Mucosa of descending colon (tissue), 3 donors: ENCODE measurements at regions not wholly inside any gene's neighbourhood (a gene's known extent, or its start where the extent isn't known, plus 50 kb on each side); places are given as distances from the start of the nearest gene placed in this dataset.

Experiments used
- ATAC-seq: fragments of 200-7000 bp; cut with Tn5 transposase; one replicate; pipeline ENCODE4 v1.9.1; 2020; ENCODE audit warnings: mild to moderate bottlenecking, moderate library complexity
- DNase-seq, 3 donors: peaks; one replicate each; pipeline ENCODE4 v3.0.0-alpha.2; 2020
- H3K36me3 ChIP-seq: fragments of 200-600 bp; one replicate; pipeline ENCODE4 v1.8.0; 2021; ENCODE audit warnings: low read depth, mild to moderate bottlenecking
- H3K4me1 ChIP-seq: fragments of 200-600 bp; one replicate; pipeline ENCODE4 v1.8.0; 2021; ENCODE audit warnings: low read depth, mild to moderate bottlenecking
- H3K4me3 ChIP-seq: fragments of 200-600 bp; one replicate; pipeline ENCODE4 v1.8.0; 2021; ENCODE audit warnings: mild to moderate bottlenecking
- H3K9me3 ChIP-seq: fragments of 200-600 bp; one replicate; pipeline ENCODE4 v1.8.0; 2021; ENCODE audit warnings: mild to moderate bottlenecking
- CTCF ChIP-seq: fragments of 200-600 bp; IDR thresholded peaks from one replicate; pipeline ENCODE4 v1.8.0; 2022; ENCODE audit warnings: antibody characterized with exemption, mild to moderate bottlenecking
- intact Hi-C, 2 donors: fragments of 100-400 bp; cut with DNase I in 1 of 2; cut with micrococcal nuclease in 1 of 2; formaldehyde crosslinking; loops; one replicate each; pipeline versions ENCODE4 v1.11.0 to v1.11.1; 2022; cut with DNase I, micrococcal nuclease
- donor health status: DM: no; HTN: no; CAD: no; lungs with moderate emphysema.
- donor health status: DM: no; HTN: no; CAD: no.
- donor health status: DM: no; HTN: yes; CAD: no.

DNA sequence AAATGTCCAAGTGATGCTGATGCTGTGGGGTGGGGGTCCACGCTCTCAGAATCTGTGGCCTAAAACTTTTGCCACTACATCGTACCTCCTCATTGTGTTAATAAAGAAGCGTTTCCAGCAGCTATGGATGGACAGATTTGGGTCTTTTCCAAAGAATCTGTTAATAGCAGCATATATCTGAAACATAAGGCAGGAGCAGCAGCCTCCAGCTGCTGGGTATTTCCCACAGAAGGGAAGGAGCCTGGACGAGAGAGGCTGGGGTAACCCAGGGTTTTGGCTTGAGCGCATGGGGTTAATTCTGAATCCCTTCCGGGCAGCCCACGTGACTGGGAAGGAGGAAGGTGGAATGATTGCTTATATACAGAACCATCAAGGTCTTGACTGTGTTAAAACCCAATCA is 332.4 kb downstream of the BCOR start:
- peaks cover under 1% of the 10 kb centered on the region for H3K4me1 ChIP-seq
- TF ChIP-seq CTCF: no peak
- DNase-seq (no peak), ATAC-seq (no peak)
- intact Hi-C loops: no loop called here
- H3K9me3 ChIP-seq: no peaks in the 10 kb centered on the region
- H3K36me3 ChIP-seq: no peaks in the 10 kb centered on the region
- no peak overlapping the region for H3K4me3 ChIP-seq

DNA sequence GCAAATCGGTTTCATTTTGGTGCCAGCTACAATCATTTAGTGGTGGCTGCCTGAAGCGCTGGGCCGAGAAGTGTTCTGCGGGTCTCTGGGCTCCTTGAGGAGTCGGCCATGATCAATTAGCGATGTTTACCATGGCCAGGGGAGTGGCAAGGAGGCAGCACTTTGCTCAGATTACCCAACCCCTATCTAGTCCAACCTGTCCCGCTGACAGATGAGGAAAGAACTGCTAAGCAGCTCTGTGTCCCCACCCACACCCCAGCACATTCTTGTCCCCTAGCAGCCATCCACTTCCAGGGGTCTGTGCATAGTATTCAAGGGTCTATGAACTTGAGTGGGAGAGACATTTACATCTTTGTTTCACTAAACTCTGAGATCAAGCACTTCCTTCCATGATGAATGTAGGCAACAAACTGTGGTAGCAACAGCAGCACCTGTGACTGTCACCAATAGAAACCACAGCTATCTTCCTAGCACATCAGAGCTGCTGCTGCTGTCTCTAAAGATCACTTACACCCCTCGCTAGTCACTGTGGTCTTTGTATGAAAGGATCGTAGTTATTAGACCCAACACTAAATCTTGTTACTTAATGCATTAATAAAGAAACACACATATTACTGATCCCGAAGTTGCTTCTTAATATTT is 331.6 kb downstream of the BCOR start:
- no peaks in the 10 kb centered on the region for H3K36me3 ChIP-seq
- H3K4me1 ChIP-seq: no peaks in the 10 kb centered on the region
- DNase-seq: no peak
- H3K9me3 ChIP-seq: no peaks in the 10 kb centered on the region
- ATAC-seq: peak; percentile 59
- no peak for TF ChIP-seq CTCF
- intact Hi-C loops: no loop called here
- no peak overlapping the region for H3K4me3 ChIP-seq

DNA sequence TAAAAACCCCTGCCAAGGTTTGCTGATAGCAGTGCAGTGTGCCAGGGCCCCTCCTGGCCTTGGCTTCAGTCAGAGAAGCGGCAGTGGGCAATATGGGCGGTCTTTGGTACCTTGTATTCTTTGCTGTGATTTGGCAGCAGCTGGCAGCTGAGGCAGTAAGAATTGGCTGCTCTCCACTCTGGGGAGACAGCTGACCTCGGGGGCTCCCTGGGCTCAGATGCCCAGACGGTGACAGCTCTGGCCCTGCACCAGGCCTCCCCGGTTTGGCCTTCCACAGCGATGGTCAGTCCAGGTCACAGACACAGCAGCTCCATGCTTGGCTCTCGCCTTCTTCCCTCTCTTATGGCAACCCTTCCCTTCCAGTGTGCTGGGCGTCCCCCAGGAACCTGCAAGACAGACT is 330.9 kb downstream of the BCOR start:
- no peak for TF ChIP-seq CTCF
- no peak for ATAC-seq
- no peaks in the 10 kb centered on the region for H3K4me1 ChIP-seq
- H3K9me3 ChIP-seq: no peaks in the 10 kb centered on the region
- intact Hi-C loops: no loop called here
- H3K4me3 ChIP-seq: no peak overlapping the region
- DNase-seq: no peak
- H3K36me3 ChIP-seq: no peaks in the 10 kb centered on the region

DNA sequence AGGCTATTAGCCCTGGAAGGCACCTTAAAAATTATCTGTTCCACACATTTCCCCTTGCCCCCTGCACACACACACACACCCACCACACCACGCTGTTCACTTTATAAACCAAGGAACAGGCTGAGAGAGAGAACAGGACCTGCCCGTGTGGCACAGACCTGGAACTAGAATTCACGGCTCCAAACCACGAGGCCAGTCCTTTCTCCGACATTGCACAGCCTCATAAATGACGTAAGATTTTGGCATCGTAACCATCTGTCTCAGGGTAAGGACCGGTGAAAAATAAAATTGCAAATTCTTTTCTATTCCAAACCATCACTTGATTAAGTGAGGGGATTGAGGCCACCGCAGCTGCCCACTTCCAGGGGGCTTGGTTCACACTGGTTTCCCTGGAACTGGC is 330.3 kb downstream of the BCOR start:
- no peak for TF ChIP-seq CTCF
- Histone ChIP-seq H3K4me1 (no peaks in the 10 kb centered on the region), H3K4me3 (no peak overlapping the region), H3K36me3 (no peaks in the 10 kb centered on the region), H3K9me3 (no peaks in the 10 kb centered on the region)
- intact Hi-C loops: no loop called here
- ATAC-seq (peak; percentile 18), DNase-seq (no peak)

- Histone ChIP-seq H3K4me3 (no peak overlapping the region), H3K9me3 (no peaks in the 10 kb centered on the region), H3K36me3 (no peaks in the 10 kb centered on the region), H3K4me1 (no peaks in the 10 kb centered on the region)
- intact Hi-C loops: no loop called here
- ATAC-seq: no peak
- DNase-seq: no peak
- no peak for TF ChIP-seq CTCF
These were observed 328.0 kb downstream of the BCOR start for GRCh38 chrX:39769748-39770147.

DNA sequence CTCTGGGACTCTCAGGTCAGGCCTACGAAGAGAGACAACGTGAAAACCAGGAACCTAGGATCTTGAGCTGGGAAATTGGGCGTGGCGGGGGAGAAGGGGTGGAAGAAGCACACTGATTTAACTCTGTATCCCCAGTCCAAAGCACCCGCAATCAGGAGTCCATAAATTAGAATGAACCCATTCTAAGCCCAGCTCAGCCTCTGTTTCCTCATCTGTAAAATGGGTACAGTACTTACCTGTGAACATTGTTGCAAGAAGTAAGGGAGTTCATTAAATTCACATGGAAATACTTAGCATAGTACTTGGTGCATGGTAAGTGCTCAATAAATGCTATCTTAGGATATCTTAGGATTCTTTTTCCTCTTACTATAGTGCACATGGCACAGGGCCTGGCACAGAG is 326.7 kb downstream of the BCOR start:
- no peaks in the 10 kb centered on the region for H3K9me3 ChIP-seq
- no peaks in the 10 kb centered on the region for H3K4me1 ChIP-seq
- no peaks in the 10 kb centered on the region for H3K36me3 ChIP-seq
- DNase-seq (no peak), ATAC-seq (no peak)
- intact Hi-C loops: no loop called here
- H3K4me3 ChIP-seq: no peak overlapping the region
- no peak for TF ChIP-seq CTCF
